ENCODE measurements at regions not wholly inside any gene's neighbourhood (a gene's known extent, or its start where the extent isn't known, plus 50 kb on each side); places are given as distances from the start of the nearest gene placed in this dataset.
"Not testable (repeated sequence)": the region's sequence is repeated elsewhere in the genome, so short reads cannot be mapped to it uniquely, and the experiment has no call there.

- Histone ChIP-seq H3K4me1 (ENCODE audit: insufficient read depth, low read length) (no peaks in the 10 kb centered on the region), H3K27me3 (ENCODE audit: insufficient read depth, low read length) (no peaks in the 10 kb centered on the region), H2AFZ (ENCODE audit: low read length) (no peak overlapping the region), H3K4me2 (ENCODE audit: insufficient read depth, low read length) (no peak overlapping the region), H3K36me3 (ENCODE audit: insufficient read depth, low read length) (no peaks in the 10 kb centered on the region), H3K27ac (ENCODE audit: low read depth, low read length) (no peak overlapping the region), H3K79me2 (ENCODE audit: insufficient read depth, low read length) (no peaks in the 10 kb centered on the region), H4K20me1 (ENCODE audit: insufficient read depth, low read length) (no peaks in the 10 kb centered on the region), H3K9me3 (ENCODE audit: low read depth, low read length) (peaks cover 3% of the 10 kb centered on the region), H3K4me3 (ENCODE audit: insufficient read depth, low read length) (no peak overlapping the region)
- TF ChIP-seq CTCF (IDR thresholded peaks at IDR 0.05; ENCODE audit: extremely low read depth, low read depth, low read length) = no peak
- DNase-seq (ENCODE audit: insufficient read length, low spot score, missing footprints) = no peak
Measured at GRCh38 chr1:189125694-189126093, 1352.0 kb downstream of the BRINP3 start.

GRCh38 chr1:189131576-189131975 lies 1346.1 kb downstream of the BRINP3 start:
- Histone ChIP-seq H3K36me3 (ENCODE audit: insufficient read depth, low read length) (no peaks in the 10 kb centered on the region), H3K27ac (ENCODE audit: low read depth, low read length) (no peak overlapping the region), H2AFZ (ENCODE audit: low read length) (no peak overlapping the region), H3K4me2 (ENCODE audit: insufficient read depth, low read length) (no peak overlapping the region), H3K9me3 (ENCODE audit: low read depth, low read length) (peaks cover 5% of the 10 kb centered on the region), H3K79me2 (ENCODE audit: insufficient read depth, low read length) (no peaks in the 10 kb centered on the region), H3K4me3 (ENCODE audit: insufficient read depth, low read length) (no peak overlapping the region), H4K20me1 (ENCODE audit: insufficient read depth, low read length) (no peaks in the 10 kb centered on the region), H3K4me1 (ENCODE audit: insufficient read depth, low read length) (no peaks in the 10 kb centered on the region), H3K27me3 (ENCODE audit: insufficient read depth, low read length) (no peaks in the 10 kb centered on the region)
- no peak for DNase-seq (ENCODE audit: insufficient read length, low spot score, missing footprints)
- TF ChIP-seq CTCF (IDR thresholded peaks at IDR 0.05; ENCODE audit: extremely low read depth, low read depth, low read length) = no peak

GRCh38 chr1:189139748-189140147 lies 1337.9 kb downstream of the BRINP3 start:
- not testable (repeated sequence) for H3K4me2 ChIP-seq (ENCODE audit: insufficient read depth, low read length); H3K36me3 ChIP-seq (ENCODE audit: insufficient read depth, low read length)

GRCh38 chr1:189141056-189141455 lies 1336.6 kb downstream of the BRINP3 start:
- H3K27ac ChIP-seq (ENCODE audit: low read depth, low read length) = no peak overlapping the region
- H3K4me2 ChIP-seq (ENCODE audit: insufficient read depth, low read length) = no peak overlapping the region
- TF ChIP-seq CTCF (IDR thresholded peaks at IDR 0.05; ENCODE audit: extremely low read depth, low read depth, low read length) = no peak
- H4K20me1 ChIP-seq (ENCODE audit: insufficient read depth, low read length) = no peaks in the 10 kb centered on the region
- no peaks in the 10 kb centered on the region for H3K9me3 ChIP-seq (ENCODE audit: low read depth, low read length)
- no peak overlapping the region for H3K4me3 ChIP-seq (ENCODE audit: insufficient read depth, low read length)
- H3K27me3 ChIP-seq (ENCODE audit: insufficient read depth, low read length) = no peaks in the 10 kb centered on the region
- DNase-seq (ENCODE audit: insufficient read length, low spot score, missing footprints) = no peak
- no peaks in the 10 kb centered on the region for H3K79me2 ChIP-seq (ENCODE audit: insufficient read depth, low read length)
- no peaks in the 10 kb centered on the region for H3K36me3 ChIP-seq (ENCODE audit: insufficient read depth, low read length)
- no peaks in the 10 kb centered on the region for H3K4me1 ChIP-seq (ENCODE audit: insufficient read depth, low read length)
- H2AFZ ChIP-seq (ENCODE audit: low read length) = no peak overlapping the region

More at GRCh38 chr1:189139748-189140147, 1337.9 kb downstream of the BRINP3 start:
- DNase-seq (ENCODE audit: insufficient read length, low spot score, missing footprints); H3K27me3 ChIP-seq (ENCODE audit: insufficient read depth, low read length); H4K20me1 ChIP-seq (ENCODE audit: insufficient read depth, low read length); H3K79me2 ChIP-seq (ENCODE audit: insufficient read depth, low read length); H3K9me3 ChIP-seq (ENCODE audit: low read depth, low read length); H2AFZ ChIP-seq (ENCODE audit: low read length); H3K4me1 ChIP-seq (ENCODE audit: insufficient read depth, low read length); H3K27ac ChIP-seq (ENCODE audit: low read depth, low read length); H3K4me3 ChIP-seq (ENCODE audit: insufficient read depth, low read length): not testable (repeated sequence)
